Midbrain (tissue), 1 donor: ENCODE measurements at regions not wholly inside any gene's neighbourhood (a gene's known extent, or its start where the extent isn't known, plus 50 kb on each side); places are given as distances from the start of the nearest gene placed in this dataset.

Experiments
- DNase-seq: peaks from one replicate; lab custom pipeline; 2025; lab: John Stamatoyannopoulos, UW

DNA sequence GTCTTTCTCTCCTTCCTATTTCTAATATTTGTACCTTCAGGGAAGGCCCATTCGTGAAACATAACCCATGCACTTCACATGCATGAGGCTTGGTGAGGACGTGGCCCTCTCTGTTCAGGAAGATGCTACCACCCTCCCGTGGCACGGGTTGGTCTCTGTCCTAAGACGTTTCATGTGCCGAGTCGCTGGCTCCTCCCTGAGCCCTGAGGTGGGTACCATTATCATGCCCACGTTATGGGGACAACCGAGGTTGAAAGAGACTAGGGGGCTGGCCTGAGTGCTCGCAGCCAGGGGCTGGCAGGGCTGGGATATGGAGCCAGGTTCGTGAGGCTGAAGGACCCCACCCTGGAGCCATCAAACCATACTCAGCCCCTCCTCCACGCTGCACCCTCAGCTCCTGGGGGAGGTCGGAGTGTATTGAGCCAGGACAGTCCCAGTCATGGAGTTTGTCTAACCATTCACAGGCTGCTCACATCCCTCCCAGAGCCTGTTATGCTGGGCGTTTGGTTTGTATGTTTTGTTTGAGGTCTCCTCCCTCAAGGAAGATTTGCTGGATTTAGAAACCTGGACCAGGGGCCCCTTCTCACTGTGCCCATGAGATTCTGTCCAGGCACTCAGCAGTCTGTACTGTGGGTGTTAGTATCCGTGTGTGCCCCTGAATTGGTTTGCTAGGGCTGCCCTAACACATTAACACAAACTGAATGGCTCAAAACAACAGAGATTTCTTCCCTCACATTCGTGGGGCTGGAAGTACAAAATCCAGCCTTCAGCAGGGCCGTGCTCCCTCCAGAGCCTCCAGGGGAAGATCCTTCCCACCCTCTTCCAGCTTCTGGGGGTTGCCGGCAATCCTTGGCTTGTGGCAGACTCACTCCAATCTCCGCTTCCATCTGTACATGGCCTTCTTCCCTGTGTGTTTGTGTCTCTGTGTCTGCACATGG, 88.3 kb downstream of the ANKRD60 start:
- DNase-seq = no peak

- DNase-seq = no peak
Observed at GRCh38 chr20:58138395-58138794, 90.1 kb downstream of the ANKRD60 start.

DNA sequence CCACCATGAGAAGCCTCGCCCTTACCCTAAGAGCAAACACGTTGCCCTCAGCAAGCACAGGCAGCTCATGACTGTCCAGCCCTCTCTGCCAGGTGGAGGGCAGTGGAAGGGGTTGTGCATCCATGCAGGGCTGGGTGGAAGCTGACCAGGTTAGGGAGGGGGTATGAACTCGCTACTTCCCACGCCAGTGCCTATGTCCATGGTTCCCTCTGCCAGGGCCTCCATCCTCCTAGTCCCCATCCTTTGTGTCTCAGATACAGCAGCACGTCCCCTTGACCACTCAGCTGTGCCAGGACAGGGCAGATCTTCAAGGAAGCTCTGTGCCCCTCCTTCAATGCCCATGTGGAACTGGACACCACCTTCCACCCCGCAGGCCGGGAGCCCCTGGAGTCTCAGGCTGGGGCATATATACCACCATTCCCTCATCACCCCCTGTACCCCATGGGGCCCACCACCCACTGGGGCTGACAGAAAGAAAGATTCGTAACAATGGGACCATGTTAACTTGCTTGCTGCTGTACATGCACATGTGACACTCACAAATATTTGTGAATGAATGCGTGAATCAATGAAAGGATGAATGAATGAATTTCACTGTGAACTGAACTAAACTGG, 90.7 kb downstream of the ANKRD60 start:
- DNase-seq = no peak

- DNase-seq = no peak
Observed at GRCh38 chr20:58137236-58137635, 91.2 kb downstream of the ANKRD60 start.

DNA sequence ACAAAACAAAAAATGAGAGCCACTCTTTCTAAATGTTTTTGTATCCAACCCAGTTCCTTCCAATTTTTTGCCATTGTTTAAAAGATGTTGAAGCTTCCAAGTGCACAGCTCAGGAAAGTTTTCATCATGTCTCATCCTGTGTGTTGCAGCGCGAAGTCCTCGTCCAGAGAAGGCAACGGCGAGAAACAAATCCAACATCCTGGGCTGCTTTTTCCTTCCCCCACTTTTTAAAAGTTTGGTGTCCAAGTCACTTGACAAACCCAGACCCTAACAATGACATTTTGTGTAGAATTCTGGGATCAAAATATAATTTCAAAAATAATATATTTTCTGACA, 92.3 kb downstream of the ANKRD60 start:
- no peak for DNase-seq

GRCh38 chr20:58135441-58136148, 92.9 kb downstream of the ANKRD60 start:
- DNase-seq = no peak

- DNase-seq = no peak
Observed at GRCh38 chr20:58133020-58133808, 95.2 kb downstream of the ANKRD60 start.

DNA sequence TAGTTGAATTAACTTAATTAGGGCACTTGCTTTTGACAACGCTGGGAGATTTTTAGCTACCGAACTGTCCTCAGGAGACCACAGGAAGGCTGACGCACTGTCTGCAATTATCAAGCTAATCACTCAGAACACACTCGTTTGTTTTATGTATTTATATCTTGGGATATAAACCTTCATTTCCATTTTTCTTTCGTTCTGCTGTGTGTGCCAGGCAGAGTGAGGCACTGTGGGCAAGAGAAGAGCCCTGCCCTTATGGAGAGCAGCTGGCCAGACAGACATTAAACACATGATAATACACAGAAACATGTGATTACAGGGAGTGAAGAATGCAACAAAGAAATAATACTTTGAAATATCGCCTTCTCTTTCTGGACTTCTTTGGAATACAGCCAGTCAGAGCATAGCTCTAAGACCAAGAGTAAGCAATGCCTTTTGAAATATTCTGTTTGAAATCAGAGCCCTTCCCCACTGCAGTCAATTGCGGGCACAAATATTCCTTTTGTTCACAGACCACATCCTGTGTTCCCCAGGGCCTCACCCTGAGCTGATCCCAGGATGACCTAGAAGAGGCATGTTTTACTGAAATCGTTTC, 96.8 kb downstream of the ANKRD60 start:
- no peak for DNase-seq

GRCh38 chr20:58131151-58131550, 97.3 kb downstream of the ANKRD60 start:
- DNase-seq = peak; percentile 2

DNA sequence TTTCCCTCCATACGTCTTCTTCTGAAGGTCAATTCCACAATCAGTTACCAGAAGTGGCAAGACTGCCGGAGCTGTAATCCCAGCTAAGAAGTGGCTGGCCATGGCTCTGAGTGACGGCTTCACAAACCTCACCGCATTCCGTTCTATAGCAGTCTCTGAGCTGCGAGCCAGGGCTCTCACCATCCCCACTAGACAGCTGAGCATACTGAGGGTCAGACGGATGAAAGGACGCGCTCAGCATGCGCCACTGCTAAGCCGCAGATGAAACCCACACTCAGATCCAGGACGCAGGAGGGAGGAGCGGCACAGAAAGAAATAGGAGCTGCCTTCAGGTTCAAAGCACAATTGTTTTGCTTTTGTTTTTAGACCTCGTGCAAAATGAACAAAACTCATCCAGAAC, 97.9 kb downstream of the ANKRD60 start:
- no peak for DNase-seq

- no peak for DNase-seq
Observed at GRCh38 chr20:58130156-58130555, 98.3 kb downstream of the ANKRD60 start.

GRCh38 chr20:58129721-58130151, 98.7 kb downstream of the ANKRD60 start:
- no peak for DNase-seq

DNA sequence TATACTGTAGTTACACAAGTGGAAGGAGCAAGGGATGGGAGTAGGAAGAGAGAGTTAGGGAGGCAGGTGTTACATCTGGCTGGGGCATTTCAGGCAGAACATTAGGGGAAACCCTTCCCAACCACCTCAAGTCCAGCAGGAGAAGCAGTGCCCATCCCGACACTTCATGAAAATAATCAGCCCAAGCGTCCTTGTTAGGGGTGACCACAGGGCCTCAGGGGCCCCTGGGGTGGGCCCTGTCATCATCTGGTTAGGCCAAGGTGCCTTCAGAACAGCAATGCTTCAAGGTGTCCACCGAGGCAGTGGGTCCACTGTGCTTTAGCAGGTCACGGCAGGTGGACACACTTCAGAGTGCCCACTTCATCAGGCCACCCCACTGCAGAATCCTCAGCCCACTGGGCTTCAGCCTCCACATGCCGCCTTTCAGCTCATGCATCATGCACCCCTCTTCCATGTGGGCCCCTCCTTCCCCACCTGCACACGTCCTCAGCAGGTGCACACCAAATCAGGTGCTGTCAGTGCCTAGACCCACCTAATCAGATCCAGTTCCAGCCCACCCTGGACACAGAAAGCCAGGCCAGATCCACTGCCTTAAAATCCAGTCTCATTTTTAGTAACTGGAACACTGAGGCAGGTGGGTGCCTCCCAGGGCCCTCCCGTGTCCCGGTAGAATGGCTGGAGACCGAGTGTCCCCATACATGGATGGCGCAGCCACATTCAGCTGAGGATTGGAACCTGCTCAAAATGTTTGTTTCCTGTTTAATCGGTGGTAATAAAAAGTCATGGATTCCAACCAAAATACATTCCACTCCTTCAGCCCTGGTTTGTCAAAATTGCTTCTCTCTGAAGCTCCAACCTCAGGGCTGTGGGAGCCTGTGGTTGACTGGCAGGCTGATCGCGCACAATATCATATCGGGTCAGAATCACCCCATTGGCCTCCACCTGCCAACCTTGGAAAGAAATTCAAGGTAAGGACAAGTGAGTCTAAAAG, 99.5 kb downstream of the ANKRD60 start:
- no peak for DNase-seq

DNA sequence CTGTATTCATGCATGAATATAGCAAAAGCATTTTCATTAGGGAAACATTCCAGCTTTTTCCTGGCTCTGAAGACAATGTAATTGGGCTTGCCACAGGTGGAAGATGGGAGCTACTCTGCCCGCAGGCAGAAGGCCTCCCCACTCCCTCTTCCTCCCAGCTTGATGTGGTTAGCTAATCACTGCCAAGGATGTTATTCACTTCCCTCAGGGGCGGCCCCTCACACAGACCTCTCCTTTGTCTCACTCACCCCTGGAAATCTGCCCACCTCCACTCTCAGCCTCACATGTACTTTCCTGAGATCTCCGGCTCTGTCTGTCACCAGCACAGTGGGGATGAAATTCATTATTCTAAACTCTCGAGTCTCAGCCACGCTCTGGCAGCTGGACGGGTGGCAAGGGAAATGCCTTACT, 100.7 kb downstream of the ANKRD60 start:
- no peak for DNase-seq

GRCh38 chr20:58125726-58126125, 102.7 kb downstream of the ANKRD60 start:
- no peak for DNase-seq

DNA sequence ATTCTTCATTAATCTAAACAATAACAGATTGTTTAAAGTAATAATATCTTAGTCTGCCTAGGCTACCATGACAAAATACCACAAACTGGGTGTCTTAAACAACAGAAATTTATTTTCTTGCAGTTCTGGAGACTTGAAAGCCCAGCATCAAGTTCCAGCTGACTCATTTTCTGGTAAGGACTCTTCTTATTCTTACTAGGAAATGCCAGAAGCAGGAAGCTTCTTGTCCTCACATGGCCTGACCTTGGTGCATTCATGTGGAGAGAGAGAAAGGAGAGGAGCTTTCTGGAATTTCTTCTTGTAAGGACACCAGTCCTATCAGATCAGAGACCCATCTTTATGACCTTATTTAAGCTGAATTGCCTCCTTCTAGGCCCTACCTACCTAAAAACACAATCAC, 110.5 kb downstream of the ANKRD60 start:
- no peak for DNase-seq

DNA sequence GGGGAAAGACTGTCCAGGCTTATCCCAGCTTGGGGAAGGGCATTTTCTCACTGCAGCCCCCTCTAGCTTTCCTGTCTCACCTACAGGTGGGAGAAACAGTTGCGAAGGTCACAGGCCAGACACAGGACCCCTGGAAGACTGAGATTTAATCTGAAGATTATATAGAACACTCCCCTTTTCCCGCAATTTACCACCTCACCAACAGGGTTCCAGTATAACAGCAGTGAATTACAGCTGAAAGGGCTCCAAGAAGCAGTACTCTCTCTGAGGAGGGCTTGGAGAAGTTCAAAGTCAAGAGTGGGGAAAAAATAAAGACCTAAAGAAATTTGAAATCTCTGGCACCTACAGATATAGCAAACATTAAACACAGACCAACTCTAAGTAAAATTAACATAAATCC, 111.9 kb downstream of the ANKRD60 start:
- no peak for DNase-seq

- no peak for DNase-seq
Observed at GRCh38 chr20:58113716-58114115, 114.7 kb downstream of the ANKRD60 start.

GRCh38 chr20:58112017-58112781, 116.3 kb downstream of the ANKRD60 start:
- no peak for DNase-seq
